Small intestine (tissue), 7 donors: ENCODE measurements at regions not wholly inside any gene's neighbourhood (a gene's known extent, or its start where the extent isn't known, plus 50 kb on each side); places are given as distances from the start of the nearest gene placed in this dataset.

ENCODE experiments used
- DNase-seq, 2 donors: peaks; one replicate each; pipeline versions ENCODE4 v3.0.0 to v3.0.0-alpha.2; 2013
- FAIRE-seq: peaks from 2 replicates; lab custom pipeline; 2012; peaks lifted over from hg19 to GRCh38; lab: Jason Lieb, UNC
- H3K27ac ChIP-seq, 3 donors: one replicate each; pipeline ENCODE4 v1.5.1; 2013; ENCODE audit warnings: low read length in 2 of 3, mild to moderate bottlenecking in 2 of 3, control low read depth in 1 of 3, inconsistent platforms in 1 of 3, low read depth in 1 of 3, moderate library complexity in 1 of 3
- H3K27me3 ChIP-seq, 3 donors: one replicate each; pipeline ENCODE4 v1.6.1; 2013; ENCODE audit warnings: low read length in 3 of 3, inconsistent platforms in 1 of 3; ENCODE audit not compliant: control insufficient read depth in 3 of 3, insufficient read depth in 3 of 3
- H3K36me3 ChIP-seq, 3 donors: one replicate each; pipeline ENCODE4 v1.6.1; 2013; ENCODE audit warnings: low read length in 3 of 3, inconsistent platforms in 1 of 3, low read depth in 1 of 3, mild to moderate bottlenecking in 1 of 3, moderate library complexity in 1 of 3; ENCODE audit not compliant: control insufficient read depth in 3 of 3, insufficient read depth in 2 of 3
- H3K4me1 ChIP-seq, 3 donors: one replicate each; pipeline ENCODE4 v1.6.1; 2013; ENCODE audit warnings: low read length in 2 of 3, inconsistent platforms in 1 of 3, low read depth in 1 of 3, mild to moderate bottlenecking in 1 of 3, moderate library complexity in 1 of 3; ENCODE audit not compliant: control insufficient read depth in 3 of 3, insufficient read depth in 2 of 3
- H3K4me3 ChIP-seq, 3 donors: one replicate each; pipeline ENCODE4 v1.5.1; 2013; ENCODE audit warnings: low read length in 3 of 3, control low read depth in 1 of 3, inconsistent platforms in 1 of 3, low read depth in 1 of 3, mild to moderate bottlenecking in 1 of 3, moderate library complexity in 1 of 3
- H3K9me3 ChIP-seq, 2 donors: one replicate each; pipeline ENCODE4 v1.6.1; 2013; ENCODE audit warnings: low read depth in 1 of 2, low read length in 1 of 2; ENCODE audit not compliant: control insufficient read depth in 2 of 2, insufficient read depth in 1 of 2
- WGBS, 3 donors: extraction: QIAGEN DNeasy Blood & Tissue Kit; methylation state at CpG; one replicate each; pipeline ENCODE4 v1.1.7; 2013; 5-methylcytosine and 5-hydroxymethylcytosine counted together
- donor health status: healthy with polysubstance abuse.
- donor health status: control.
- donor health status: control.
- donor health status: Bipolar disorder and iron deficiency.
- donor health status: healthy.

DNA sequence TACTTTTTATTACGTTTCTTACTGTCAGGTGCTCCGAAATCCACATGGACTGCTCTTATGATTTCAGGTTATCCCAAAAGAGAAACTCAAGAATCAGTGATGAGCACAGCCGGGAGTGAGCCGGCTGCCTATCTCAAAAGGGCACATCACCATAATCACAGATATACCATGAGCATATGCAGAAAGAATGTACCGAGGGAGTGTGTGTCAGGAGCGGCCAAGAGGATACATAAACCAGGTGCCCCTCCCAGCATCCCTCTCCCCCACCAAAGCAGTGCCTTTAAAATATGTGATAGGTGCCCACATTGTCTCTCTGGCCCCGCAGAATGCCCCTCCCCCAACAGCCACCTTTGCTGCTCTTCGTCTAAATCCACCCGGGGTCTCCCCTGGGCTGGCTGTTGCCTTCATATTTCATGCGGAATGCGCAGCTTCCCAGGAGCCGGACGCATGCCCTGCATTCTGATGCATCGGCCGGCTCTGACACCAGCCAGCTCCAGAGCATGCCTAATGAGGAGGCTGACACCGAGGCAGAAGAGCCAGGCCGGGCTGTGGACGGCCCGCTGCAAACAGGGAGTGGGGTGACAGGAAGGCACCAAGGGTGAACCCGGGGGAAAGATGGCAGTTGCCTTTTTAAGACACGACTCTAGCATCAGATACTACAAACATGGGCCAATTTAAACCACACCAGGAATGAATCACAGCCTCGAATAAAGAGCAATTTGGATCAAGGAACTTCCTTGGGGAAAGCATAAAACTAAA is 652.3 kb downstream of the BNC2 start:
- WGBS, 3 donors: 88 to 92% (median 88%) methylated on average over 22 of the region's 22 CpGs
- Histone ChIP-seq H3K27ac (no peak overlapping the region), H3K27me3 (no peaks in the 10 kb centered on the region), H3K36me3 (no peaks in the 10 kb centered on the region), H3K9me3 (no peaks in the 10 kb centered on the region), H3K4me1 (peaks cover 0 to 8% (median 7%) of the 10 kb centered on the region in 3 donors), H3K4me3 (no peak overlapping the region)
- DNase-seq (no peak), FAIRE-seq (no peak)

DNA sequence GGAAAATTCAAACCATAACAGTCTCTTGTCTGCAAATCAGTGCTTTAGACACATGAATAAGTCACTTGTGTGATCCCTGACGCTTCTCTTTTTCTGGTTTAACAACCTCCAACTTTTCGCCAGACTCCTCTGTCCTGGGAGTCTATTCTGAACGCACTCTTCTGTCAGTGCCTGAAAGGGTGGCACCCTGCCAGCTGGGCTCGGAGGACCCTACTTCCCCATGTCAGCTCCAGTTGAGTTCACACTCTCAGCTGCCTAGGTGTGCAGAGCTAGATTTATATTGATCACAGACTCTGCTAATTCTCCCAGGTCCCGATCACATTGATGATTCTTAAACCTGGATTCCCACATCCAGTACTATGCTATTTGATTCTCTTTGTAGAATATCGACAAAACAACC is 649.1 kb downstream of the BNC2 start:
- H3K27ac ChIP-seq: no peak overlapping the region
- no peaks in the 10 kb centered on the region for H3K9me3 ChIP-seq
- H3K36me3 ChIP-seq: no peaks in the 10 kb centered on the region
- DNase-seq (no peak), FAIRE-seq (no peak)
- H3K27me3 ChIP-seq: no peaks in the 10 kb centered on the region
- H3K4me3 ChIP-seq: no peak overlapping the region
- 55 to 72% (median 67%) methylated on average over 6 of the region's 6 CpGs for WGBS, 3 donors
- peaks cover 0 to 18% (median 4%) of the 10 kb centered on the region in 3 donors for H3K4me1 ChIP-seq

DNA sequence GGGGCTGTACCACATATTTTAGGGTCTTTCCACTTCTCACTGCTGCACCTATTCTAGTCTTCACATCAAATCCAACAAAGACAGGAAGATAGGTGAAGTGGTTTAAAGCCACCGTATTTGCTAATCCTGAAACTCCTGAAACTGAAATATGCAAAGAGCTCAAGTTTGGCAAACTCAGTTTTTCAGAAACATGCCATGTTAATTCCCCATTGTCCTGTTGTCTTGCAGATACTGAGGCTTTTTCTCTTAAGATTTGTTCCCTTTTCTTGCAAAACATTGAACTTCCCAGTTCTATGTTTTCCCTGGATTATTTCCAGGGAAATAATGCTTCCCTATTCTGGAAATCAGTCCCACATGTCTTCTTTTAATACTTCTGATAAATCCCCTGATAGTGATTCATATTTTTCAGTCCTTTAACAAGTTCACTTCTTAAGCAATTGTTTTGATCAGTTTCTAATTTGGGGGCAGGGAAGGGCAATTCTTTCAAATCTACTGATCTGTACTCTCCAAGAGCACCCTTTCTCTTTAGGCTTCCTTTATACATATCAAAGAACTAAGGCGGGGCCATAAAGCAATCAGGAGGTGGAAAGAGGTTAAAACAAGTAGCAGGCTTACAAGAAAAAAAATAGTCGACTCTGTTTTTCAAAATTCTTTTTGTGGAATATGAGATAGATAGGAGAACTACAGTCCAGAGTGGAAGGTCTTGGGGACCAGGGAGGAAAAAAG is 648.5 kb downstream of the BNC2 start:
- no peaks in the 10 kb centered on the region for H3K36me3 ChIP-seq
- DNase-seq: peak in 1 of 2 donors; percentile 30
- 27 to 48% (median 33%) methylated on average over 3 of the region's 3 CpGs for WGBS, 3 donors
- H3K9me3 ChIP-seq: no peaks in the 10 kb centered on the region
- H3K27me3 ChIP-seq: no peaks in the 10 kb centered on the region
- no peak for FAIRE-seq
- no peak overlapping the region for H3K4me3 ChIP-seq
- H3K27ac ChIP-seq: no peak overlapping the region
- H3K4me1 ChIP-seq: peaks cover 0 to 18% (median 4%) of the 10 kb centered on the region in 3 donors

DNA sequence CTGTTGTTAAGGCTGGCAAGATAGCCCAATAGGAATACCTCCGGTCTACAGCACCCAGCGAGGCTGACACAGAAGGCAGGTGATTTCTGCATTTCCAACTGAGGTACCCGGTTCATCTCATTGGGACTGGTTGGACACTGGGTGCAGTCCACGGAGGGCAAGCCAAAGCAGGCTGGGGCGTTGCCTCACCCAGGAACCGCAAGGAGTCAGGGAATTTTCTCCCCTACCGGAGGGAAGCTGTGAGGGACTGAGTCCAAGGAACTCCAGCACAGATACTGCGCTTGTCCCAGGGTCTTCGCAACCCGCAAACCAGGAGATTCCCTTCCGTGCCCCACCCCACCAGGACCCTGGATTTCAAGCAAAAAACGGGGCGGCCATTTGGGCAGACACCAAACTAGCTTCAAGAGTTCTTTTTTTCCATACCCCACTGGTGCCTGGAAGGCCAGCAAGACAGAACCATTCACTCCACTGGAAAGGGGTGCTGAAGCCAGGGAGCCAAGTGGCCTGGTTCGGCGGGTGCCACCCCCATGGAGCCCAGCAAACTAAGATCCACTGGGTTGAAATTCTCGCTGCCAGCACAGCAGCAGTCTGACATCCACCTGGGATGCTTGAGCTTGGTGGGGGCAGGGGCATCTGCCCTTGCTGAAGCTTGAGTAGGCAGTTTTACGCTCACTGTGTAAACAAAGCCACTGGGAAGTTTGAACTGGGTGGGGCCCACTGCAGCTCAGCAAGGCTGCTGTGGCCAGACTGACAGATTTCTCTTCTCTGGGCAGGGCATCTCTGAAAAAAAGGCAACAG is 647.2 kb downstream of the BNC2 start:
- no peak overlapping the region for H3K27ac ChIP-seq
- no peaks in the 10 kb centered on the region for H3K27me3 ChIP-seq
- no peak overlapping the region for H3K4me3 ChIP-seq
- H3K36me3 ChIP-seq: no peaks in the 10 kb centered on the region
- 54 to 79% (median 65%) methylated on average over 17 of the region's 17 CpGs for WGBS, 3 donors
- FAIRE-seq (no peak), DNase-seq (peak; percentile 79 to 88)
- peaks cover 0 to 18% (median 4%) of the 10 kb centered on the region in 3 donors for H3K4me1 ChIP-seq
- no peaks in the 10 kb centered on the region for H3K9me3 ChIP-seq

DNA sequence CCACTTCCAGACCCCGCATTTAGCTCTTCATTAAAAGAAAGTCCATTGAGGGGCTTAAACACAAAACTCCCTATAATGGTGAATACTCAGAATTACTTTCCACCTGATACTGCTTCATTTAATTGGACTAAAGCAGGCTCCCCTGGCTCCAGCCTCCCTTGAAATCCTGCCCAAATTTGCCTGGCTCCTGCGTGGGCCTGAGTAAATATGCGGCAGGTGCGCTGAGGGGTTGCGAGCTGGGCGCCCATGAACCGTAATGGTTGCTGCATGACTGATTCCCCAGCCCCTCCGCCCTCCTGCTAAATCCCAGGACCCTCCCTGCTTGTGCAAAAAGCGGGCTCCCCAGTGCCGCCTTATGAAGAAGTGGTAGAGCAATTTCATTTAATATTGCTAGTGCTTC is 639.7 kb downstream of the BNC2 start:
- FAIRE-seq: no peak

DNA sequence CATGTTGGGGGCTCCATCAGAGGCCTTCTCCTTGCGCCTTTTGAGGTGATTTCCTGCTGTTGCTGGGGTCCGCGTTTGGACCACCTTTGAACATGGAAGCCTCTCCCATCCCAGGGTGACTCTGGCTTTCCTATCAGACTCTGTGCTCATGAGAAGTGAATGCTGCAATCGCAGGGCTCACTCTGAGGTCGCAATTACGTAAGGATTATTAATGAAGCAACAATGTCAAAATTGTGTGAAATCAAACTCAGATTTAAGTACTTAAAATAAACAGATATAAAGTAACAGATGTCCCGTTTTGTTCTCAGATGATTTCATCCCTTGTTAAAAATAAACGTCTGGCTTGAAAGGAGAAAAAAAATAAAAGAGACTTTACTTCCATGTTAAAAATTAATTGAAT is 634.2 kb downstream of the BNC2 start:
- peaks cover 0 to 17% of the 10 kb centered on the region in 2 donors for H3K9me3 ChIP-seq
- no peaks in the 10 kb centered on the region for H3K4me1 ChIP-seq
- 71 to 82% (median 74%) methylated on average over 8 of the region's 8 CpGs for WGBS, 3 donors
- no peak overlapping the region for H3K4me3 ChIP-seq
- no peaks in the 10 kb centered on the region for H3K36me3 ChIP-seq
- DNase-seq: no peak
- H3K27me3 ChIP-seq: no peaks in the 10 kb centered on the region
- no peak overlapping the region for H3K27ac ChIP-seq
- FAIRE-seq: no peak

More for the DNA sequence above, 639.7 kb downstream of the BNC2 start:
- Histone ChIP-seq H3K4me3 (no peak overlapping the region), H3K4me1 (no peaks in the 10 kb centered on the region), H3K36me3 (no peaks in the 10 kb centered on the region), H3K27ac (no peak overlapping the region), H3K9me3 (peaks cover 0 to 17% of the 10 kb centered on the region in 2 donors), H3K27me3 (no peaks in the 10 kb centered on the region)
- WGBS, 3 donors: 88 to 95% (median 91%) methylated on average over 10 of the region's 10 CpGs
- no peak for DNase-seq

DNA sequence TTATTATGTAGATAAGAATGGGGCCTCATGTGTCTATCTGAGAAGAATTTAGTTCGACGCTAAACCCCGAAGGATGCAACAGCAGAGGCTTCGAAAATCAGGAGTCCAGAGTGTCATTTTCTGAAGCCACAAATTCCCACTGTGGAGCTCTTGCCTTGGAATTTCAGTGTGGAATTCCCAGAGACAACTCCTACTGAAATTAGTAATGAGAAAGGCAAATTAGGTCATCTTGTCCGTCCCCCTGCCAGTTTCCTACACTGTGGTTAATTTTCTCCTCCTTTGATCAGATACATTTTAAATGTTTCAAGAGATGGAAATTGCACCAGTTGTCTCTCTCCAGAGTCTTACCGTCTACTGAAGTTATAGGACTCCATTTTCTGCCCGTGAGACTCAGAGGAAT is 633.6 kb downstream of the BNC2 start:
- Histone ChIP-seq H3K4me1 (peaks cover 0 to 6% (median 0%) of the 10 kb centered on the region in 3 donors), H3K27ac (no peak overlapping the region), H3K36me3 (no peaks in the 10 kb centered on the region), H3K27me3 (no peaks in the 10 kb centered on the region), H3K9me3 (peaks cover 0 to 17% of the 10 kb centered on the region in 2 donors), H3K4me3 (no peak overlapping the region)
- FAIRE-seq (no peak), DNase-seq (no peak)
- 84 to 91% (median 90%) methylated on average over 7 of the region's 7 CpGs for WGBS, 3 donors

DNA sequence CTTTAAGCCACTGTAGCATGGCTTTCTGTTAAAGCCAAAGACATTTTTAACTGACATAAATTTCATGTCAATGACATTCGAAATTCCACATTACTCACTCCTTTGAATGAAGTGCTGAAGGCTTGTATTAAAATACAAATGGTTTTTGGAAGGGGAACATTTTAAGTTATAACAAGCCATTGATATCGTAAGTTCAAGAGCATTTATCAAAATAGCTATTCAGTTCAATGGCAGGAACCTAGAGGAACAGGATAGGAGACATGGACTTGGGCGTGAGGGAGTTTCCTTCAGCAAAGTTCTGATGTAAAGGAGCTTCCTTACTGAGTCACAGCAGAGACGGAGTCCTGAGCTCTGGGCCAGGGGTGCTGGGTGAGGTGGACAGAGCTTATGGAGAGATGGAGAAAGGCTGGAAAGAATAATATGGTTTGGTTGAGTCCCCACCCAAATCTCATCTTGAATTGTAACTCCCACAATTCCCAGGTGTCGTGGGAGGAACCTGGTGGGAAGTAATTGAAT is 631.8 kb downstream of the BNC2 start:
- FAIRE-seq (no peak), DNase-seq (no peak)
- H3K4me1 ChIP-seq: peaks cover 0 to 18% (median 0%) of the 10 kb centered on the region in 3 donors
- H3K9me3 ChIP-seq: peaks cover 0 to 13% of the 10 kb centered on the region in 2 donors
- H3K27ac ChIP-seq: no peak overlapping the region
- H3K4me3 ChIP-seq: no peak overlapping the region
- H3K27me3 ChIP-seq: no peaks in the 10 kb centered on the region
- no peaks in the 10 kb centered on the region for H3K36me3 ChIP-seq
- WGBS, 3 donors: 85 to 95% (median 86%) methylated on average over 5 of the region's 5 CpGs
